ENCODE measurements at regions not wholly inside any gene's neighbourhood (a gene's known extent, or its start where the extent isn't known, plus 50 kb on each side); places are given as distances from the start of the nearest gene placed in this dataset.
"Not testable (repeated sequence)": the region's sequence is repeated elsewhere in the genome, so short reads cannot be mapped to it uniquely, and the experiment has no call there.

DNA sequence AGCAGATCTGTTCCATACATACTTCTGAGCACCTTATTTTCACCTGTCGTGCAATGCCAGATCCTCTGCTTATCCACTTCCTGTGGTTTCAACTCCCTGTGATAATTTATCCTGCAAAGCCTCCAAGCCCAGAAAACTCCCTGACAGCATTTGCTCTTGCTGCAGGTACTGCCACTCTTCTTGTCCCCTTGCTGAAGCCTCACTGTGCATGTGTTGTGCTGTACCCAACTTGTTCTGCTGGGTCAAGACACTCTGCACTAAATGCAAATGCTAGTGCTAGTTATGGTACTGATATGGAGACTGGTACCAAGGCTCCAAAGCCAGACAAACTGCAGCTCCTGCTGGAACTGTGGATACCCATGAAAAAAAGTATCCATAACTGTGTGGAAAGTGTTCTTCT lies 315.4 kb upstream of the MIR17HG start:
- no peak for DNase-seq

DNA sequence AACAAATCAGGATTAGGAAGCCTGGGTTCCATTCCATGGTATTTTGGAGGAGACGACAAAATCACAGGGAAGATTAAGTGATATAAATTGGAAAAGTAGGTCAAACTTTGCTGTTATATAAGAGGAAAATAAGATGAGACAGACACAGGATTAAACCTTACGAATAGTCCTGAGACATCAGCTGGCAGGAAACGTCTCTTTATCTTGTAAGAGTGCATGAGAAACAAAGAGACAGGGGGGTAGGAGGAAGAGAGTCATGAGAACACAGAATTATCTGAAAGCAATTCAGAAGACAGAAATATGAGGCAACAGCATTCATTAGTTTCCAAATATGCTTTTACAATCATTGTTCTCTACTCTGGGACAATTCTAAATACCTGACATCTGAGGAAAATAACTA lies 310.6 kb upstream of the MIR17HG start:
- DNase-seq, result no peak

DNA sequence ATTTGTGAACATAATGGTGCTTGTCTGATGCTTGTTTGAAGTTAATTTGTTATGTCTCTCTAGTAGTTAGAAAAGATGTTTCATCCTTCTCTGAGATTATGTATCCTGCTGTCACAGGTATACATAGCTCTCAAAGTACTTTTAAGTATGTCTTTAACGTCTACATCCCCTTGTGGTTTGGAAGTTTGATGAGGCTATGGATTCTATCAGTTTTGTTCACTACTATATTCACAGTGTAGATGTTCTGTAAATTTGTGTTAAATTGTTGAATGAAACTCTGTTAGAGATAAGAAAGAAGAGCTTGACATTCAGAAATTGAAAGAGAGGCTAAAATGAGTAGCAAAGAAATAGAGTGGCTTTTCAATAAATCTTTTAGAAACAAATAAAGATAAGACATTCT lies 304.6 kb upstream of the MIR17HG start:
- DNase-seq, result no peak

DNA sequence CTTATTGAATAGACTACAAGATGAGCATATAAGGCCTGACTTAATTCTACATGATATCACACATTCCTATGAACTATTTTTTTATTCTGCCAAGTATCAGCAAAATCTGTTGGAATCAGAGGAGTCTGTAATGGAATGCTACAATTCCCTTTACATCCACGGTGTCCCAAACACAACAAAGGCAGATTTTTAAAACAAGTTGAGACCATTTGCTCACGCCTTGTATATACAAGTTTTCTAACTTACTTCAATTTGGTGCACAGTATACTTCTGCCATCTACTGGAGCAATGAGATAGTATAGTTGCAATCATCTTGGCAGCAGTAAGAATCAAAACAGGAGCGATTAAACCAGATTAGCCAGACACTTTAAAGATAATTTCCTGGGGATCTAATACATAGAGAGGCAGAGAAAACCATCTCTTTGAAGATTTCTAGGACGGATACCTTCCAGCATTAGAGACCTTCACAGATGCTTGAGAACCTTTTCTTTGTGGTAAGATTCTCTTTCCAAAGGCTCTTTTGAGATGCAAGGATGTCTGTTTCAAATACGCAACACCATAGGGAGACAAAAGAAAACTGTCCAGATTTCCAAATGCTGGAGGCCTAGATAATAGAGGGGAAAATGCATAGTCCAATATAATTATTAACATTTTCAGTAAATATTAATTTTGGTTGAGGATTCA lies 302.0 kb upstream of the MIR17HG start:
- DNase-seq, result no peak

DNA sequence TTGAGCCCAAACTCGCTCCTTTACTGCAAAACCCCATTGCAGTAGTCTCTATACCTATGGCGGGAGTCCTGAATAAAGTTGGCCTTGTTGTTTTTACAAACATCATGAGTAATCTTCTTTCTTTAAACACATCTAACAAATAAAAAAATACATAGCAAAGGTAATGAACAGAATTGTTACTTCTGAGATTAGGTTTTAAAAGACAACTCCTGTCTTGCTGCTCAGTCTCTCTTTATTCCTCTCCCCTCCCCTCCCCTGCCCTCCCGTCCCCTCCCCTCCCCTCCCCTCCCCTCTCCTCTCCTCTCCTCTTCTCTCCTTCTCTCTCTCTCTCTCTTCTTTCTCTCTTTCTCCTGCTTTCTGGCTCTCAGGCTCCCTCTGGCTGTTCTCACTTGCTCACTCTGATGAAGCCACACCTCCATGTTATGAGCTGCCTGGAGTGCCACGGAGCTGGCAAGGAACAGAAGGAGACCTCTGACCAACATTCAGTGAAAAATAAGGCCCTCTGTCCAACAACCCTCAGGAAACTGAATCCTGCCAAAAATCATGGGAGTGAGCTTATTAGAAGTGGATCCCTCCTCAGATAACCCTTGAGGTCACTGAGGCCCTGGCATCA lies 300.7 kb upstream of the MIR17HG start:
- DNase-seq, result no peak

DNA sequence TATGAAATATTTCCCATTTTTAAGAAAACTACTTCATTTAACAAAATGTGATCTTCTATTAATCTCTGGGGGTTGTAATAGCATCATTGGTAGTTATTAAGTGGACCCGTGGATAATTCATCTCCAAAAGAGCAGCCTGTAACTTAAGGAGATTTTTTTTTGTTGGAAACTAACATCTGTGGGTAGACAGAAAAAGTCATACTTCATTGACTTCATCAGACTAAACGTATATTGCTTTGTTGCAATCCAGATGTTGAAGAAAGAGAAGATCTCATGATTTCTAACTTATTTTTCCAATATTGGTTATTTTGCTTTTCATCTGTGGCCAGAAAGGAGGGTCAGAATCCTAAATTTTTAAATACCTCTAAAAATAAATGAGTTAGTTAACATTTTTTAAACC lies 296.5 kb upstream of the MIR17HG start:
- no peak for DNase-seq

DNA sequence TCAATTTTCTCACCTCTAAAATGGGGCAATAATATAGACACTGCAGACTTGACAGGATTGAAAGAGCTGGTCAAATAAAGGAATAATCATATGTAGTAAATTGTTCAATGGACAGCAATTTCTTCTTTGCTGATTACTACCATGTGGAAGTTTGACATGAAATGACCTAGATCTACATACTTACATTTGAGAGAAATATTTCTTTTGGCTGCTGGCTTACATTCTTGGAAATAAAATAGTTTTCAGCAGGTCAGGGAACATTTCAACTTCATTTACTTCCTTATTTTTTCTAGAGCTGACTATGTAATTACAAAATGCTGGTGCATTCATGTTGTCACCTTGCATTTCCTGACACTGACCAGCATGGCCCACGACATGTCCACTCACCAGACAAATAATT lies 294.6 kb upstream of the MIR17HG start:
- DNase-seq, result no peak

DNA sequence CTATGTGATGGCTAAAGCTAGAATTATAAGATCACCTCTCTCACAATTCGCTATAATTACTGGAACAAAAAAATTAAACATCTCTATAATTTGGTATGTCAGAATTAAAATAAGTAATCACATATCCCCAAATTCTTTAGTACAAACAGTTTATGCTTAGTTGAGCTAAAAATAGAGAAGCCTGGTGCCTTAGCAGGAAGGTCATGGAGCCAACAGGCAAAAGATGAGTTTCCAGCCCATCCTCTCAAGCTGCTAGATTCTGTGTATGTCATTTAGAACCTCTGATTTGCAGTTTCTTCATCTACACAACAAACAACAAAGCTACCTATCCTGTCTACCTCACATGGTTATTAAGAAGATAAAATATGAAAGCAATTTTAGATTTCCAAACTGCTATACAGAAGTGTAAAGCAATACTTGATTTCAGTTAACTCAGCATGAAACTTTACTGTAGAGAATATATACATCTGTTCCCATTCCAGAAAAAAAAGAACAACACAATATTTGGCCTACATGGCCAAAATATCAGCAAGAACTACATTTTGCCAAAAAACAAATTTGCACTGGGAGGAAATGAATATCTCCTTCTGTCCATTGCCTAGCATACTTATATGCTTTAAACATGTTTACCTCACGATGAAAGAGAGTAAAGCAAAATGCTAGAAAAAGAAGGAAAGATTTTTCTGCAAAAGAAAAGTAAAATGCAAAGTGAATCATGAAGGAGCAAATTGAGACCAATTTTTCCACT lies 294.0 kb upstream of the MIR17HG start:
- DNase-seq, result no peak

DNA sequence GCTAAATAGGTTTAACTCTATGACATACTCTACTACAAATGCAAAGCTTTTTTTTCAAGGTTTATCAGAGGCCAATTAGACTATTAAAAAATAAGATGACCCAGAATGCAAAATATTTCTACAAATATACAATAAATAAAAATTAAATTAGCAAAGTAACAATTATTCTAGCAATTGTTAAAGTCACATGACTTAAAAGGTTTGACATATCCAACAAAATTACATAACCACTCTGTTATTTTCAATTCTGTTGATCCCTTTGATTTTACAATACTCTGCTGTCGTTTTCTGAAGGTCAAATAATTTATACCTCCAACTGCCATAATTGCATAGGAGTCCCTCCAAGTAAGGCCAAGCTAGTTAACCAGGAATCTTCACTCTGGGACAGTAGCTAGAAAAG lies 292.6 kb upstream of the MIR17HG start:
- no peak for DNase-seq

DNA sequence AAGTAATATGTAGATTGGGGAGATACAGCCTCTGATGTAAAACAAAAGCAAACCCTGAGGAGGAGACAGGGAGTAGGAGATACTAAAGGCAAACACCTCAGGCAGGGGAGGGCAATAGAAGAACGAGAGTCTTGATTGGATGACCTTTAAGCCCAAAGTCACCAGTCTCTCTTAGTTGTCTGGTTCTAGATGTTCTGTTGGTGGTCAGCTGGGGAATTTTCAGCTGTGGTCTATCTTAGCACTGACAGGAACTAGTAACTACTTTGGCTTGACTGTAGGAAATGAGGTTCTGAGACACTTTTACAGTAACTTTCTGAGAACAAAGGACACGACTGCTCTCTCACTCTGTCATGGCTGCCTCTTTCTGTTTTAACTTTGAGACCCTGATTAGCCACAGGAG lies 290.7 kb upstream of the MIR17HG start:
- no peak for DNase-seq

DNA sequence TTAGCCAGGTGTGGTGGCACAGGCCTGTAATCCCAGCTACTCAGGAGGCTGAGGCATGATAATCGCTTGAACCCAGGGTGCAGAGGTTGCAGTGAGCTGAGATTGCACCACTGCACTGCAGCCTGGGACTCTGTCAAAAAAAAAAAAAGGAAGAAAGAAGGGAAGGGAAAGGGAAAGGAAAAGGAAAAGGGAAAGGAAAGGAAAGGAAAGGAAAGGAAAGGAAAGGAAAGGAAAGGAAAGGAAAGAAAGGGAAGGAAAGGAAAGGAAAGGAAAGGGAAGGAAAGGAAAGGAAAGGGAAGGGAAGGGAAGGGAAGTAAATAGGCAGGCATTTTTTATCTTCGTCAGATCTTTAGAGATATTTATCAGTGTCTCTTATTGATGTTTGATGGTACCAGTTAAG lies 290.0 kb upstream of the MIR17HG start:
- DNase-seq, result not testable (repeated sequence)

DNA sequence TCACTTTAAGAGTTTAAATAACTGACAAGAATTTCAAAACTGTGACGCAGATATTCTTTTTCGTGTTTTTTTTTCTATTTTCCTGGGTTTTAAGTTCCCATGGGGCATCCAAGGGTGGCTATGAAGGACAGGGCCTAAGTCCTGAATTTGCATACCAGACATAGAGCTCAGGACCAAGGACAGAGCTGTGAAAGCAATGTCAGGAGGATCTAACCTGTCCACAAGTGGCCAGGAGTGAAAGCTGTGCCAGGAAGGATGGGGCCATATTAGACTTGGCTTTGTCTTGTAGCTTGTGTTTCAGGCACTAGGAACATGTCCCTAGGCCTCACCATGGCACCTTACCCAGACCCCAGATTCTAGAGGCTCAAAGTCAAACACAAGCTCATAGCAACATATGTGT lies 289.4 kb upstream of the MIR17HG start:
- DNase-seq, result no peak

DNA sequence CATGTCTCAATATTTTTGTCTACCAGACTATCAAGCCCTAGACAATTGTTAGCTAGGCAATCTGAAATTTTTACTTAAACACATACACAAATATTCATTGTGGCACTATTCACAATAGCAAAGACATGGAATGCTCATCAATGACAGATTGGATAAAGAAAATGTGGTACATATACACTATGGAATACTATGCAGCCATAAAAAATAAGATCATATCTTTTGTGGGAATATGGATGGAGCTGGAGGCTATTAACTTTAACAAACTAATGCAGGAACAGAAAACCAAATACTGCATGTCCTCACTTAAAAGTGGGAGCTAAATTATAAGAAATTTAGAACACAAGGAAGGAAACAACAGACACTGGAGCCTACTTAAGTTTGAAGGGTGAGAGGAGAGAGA lies 288.6 kb upstream of the MIR17HG start:
- DNase-seq, result no peak

DNA sequence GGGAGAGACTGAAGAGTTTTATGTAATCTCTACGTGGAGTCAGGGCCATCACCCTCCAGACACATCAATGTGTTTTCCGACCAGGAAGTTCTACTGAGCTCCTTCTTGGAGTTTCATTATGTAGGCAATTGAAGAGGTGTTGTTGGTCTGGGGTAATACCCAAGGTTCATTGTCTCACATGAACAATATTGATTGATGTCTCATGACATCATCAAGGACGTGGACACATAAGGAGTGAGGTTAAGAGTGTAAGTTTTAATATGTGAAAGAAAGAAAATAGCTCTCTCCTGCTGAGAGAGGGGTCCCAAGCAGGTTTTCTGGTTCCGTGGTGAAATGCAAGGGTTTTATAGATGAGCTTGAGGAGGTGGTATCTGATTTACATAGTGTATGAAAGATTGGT lies 280.7 kb upstream of the MIR17HG start:
- no peak for DNase-seq

DNA sequence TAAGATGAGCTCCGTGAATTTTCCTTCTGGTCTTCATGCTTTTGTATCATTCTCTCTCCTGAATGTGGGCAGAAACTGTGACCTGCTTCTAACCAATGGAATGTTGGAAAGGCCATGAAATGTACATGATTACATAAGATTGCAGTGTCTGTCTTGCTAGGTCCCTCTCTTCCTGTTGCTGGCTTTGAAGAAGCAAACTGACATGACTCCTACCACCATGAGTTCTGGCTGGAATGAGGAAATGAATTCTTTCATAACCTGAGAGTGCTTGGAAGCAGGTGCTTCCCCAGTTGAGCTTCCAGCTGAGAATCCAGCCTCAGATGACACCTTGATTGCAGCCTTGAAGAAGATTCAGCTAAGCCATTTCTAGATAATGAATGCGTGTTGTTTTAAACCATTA lies 275.0 kb upstream of the MIR17HG start:
- DNase-seq, result no peak

DNA sequence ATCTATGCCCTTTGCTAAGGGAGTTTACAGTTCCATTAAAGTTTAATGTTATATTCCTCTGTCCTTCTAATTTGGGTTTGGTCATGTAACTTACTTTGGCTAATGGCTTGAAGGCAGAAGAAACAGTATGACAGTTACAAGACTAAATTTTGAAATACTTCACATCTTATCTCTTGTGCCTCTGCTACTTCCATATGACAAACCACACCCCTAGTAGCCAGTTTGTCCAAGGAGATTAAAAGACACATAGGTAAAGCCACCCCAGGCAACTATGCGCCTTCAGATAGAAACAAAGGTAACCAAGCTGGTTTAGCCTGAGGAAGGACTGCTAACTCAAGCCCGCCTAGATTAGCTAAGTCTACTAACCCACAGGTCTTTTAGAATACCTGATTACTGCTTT lies 273.4 kb upstream of the MIR17HG start:
- DNase-seq, result no peak

DNA sequence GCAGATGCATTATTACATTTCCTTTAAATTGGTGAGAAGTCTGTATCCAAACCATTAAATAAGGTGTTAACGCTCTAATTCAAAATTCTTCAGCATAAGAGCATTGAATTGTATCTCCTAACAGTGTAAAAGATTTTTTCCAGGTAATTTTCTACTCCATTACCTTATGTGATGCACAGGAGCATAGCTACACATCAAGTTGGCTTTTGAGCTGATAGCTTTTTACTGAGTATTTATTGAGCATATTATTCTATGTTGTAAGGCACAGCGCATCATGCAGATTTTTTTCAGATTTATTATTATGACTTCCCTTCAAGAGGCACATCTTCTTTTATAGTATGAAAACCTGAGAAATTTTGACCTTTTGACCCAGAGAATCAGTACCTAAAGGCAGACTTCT lies 270.7 kb upstream of the MIR17HG start:
- no peak for DNase-seq

DNA sequence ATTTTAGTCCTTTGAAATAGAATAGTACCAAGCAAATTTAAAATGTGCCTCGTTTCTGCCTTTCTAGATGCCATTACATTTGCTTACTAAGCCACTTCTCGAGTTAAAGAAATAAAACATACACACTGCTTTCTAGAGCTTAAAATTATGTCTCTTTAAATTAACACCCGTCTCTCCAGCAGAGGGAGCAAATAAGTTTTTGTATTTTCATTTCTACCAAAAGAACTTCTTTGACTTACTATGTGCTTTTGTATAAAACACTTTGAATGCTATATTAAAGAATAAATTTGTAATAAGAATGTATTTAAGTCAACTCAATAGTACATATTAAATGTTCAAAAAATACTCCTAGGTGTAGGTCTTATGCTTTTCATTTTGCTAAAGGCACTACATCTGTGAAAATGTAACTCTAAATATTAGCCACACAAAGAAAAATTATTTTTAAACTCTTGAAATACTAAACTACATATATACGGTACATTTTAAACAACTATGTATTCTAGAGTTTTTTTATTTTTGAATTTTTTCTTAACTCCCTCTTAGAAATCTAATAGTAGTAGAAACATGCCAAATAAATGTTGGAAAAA lies 269.3 kb upstream of the MIR17HG start:
- no peak for DNase-seq

DNA sequence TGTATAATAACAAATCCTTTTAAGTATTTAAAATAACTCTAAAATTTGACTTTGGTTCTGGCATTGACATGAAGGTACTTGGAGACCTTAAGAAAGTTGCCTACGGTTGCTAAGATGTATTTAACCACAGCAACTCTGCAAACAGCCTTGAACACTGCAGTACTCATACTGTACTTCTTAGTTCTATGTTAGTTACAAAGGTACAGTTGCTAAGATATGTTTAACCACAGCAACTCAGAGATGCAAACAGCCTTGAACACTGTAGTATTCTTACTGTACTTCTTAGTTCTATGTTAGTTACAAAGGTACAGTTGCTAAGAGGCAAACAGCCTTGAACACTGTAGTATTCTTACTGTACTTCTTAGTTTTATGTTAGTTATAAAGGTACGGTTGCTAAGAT lies 268.3 kb upstream of the MIR17HG start:
- DNase-seq, result no peak

DNA sequence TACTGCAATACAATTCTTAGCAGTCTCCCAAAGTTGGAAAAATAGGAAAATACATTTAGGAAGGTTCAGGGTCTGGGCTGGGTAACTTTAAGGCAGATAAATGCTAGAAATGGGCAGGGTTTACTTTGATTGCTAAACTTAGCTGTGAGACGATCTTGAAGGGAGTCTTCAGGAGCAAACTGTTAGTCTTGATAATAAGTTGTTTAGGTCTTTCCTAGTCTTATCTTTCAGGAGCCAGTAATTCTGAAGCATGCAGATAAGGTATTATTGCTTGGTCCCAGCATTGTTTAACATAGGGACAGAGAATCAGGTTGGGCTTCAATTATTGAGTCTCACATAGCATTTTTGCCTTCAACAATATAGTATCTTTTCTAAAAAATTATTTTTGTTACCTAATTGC lies 262.4 kb upstream of the MIR17HG start:
- DNase-seq, result no peak

DNA sequence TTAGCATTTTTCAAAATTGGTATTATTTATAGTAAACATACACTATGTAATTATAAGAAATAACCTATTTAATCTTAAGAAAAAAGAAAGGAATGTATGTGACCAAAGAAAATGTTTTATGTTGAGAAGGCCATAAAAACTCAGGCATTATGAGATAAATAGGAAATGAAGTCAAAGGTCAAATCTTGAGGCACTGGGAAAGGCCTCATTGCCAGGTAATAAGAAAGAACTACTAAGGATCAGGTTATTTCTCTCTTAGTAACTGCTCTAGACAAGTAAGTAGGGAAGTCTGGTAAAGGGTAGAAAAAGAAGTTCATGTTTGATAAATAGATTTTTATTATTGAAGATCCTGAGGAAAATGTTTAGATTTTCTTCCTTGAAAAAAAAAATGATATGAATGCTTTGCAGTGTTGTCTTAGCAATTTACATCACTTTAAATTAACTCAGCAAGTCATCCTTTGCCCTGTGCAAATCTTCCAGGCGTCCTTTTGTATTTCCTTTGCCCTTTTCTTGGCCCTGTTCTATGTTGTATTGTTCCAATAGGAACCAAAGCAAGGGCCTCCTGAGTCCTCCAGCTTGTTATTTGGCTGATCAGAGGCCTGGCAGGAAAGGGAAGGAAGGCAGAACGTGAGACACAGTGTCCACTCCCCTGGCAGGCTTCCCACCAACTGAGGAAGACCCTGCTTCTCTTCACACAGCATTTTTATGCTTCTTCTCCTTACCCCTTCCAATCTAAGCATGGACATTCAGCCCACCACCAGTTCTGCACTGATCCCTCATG lies 260.4 kb upstream of the MIR17HG start:
- no peak for DNase-seq

DNA sequence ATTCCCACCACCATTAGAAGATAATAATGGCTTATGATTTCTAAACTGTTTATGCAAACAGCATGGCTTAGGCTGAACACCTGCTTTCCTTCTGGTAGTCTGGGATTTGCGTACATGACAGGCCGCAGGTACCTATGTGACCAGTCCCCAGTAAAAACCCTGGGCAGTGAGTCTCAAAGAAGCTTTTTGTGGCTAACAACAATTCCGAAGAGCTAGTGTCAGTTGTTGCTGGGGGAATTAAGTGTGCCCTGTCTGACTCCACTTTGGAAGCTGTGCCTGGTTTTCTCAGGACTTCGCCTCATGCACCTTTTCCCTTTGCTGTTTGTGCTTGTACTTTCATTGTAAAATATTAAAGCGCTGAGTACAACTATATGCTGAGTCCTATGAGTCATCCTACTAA lies 250.2 kb upstream of the MIR17HG start:
- DNase-seq, result no peak

DNA sequence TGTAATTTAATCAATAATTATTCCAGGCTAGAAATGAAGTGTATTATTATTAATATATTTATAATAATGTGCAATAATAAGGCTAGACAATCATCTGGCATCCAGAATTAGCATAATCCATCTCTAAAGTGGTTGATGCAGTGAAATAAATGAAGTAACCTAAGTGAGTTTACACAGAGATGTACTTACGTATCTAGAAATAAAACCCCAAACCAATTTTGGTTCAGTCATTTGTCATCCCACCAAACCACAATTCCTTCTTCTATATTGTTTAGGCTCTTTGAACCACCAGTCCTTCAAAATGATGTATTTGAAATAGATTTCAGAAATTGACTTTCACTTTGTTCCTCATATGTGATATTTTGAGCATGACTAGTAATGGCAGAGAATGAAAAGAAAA lies 247.6 kb upstream of the MIR17HG start:
- no peak for DNase-seq

All from NCI-H1417 treated with DMSO at 0.1 percent for 48 hours (cell line).